H1 (cell line): ENCODE measurements at regions not wholly inside any gene's neighbourhood (a gene's known extent, or its start where the extent isn't known, plus 50 kb on each side); places are given as distances from the start of the nearest gene placed in this dataset.
A peak's percentile ranks its signal among the peaks of the same experiment; 100 is the strongest.

Experiments
- CTCF ChIA-PET: fragments of 300-600 bp; sonication (Branson Sonifier 250); formaldehyde crosslinking; loops from one replicate; lab custom pipeline; 2021; ENCODE audit not compliant: partially characterized antibody; lab: Charles Lee
- POLR2A ChIA-PET: fragments of 300-600 bp; sonication (Branson Sonifier 250); formaldehyde crosslinking; loops from one replicate; lab custom pipeline; 2021; ENCODE audit warnings: inconsistent platforms; ENCODE audit not compliant: partially characterized antibody; lab: Charles Lee
- DNase-seq, 2 experiments: peaks; one replicate each; pipeline versions ENCODE4 v3.0.0 to v3.0.0-alpha.2; 2010 to 2022; ENCODE audit warnings: low spot score in 2 of 2, low read depth in 1 of 2, mixed read lengths in 1 of 2
- FAIRE-seq: peaks from 2 replicates; lab custom pipeline; 2011; peaks lifted over from hg19 to GRCh38; lab: Jason Lieb, UNC
- H2AFZ ChIP-seq: 2 replicates; pipeline ENCODE4 v1.8.1; 2012; ENCODE audit warnings: low read length, inconsistent platforms
- H2AK5ac ChIP-seq: 2 replicates; pipeline ENCODE4 v1.6.1; 2013; ENCODE audit warnings: low read depth, low read length
- H2BK120ac ChIP-seq: replicated peaks from 2 replicates; pipeline ENCODE3; 2013; ENCODE audit warnings: low read depth, low read length, inconsistent platforms
- H2BK12ac ChIP-seq: 2 replicates; pipeline ENCODE4 v1.6.1; 2013; ENCODE audit warnings: low read depth, low read length
- H2BK15ac ChIP-seq: 2 replicates; pipeline ENCODE4 v1.6.1; 2013; ENCODE audit warnings: low read length
- H2BK20ac ChIP-seq: 2 replicates; pipeline ENCODE4 v1.6.1; 2013; ENCODE audit warnings: low read length
- H2BK5ac ChIP-seq: 2 replicates; pipeline ENCODE4 v1.6.1; 2013; ENCODE audit warnings: low read depth, low read length
- H3K14ac ChIP-seq: 2 replicates; pipeline ENCODE4 v1.6.1; 2013; ENCODE audit warnings: inconsistent platforms; ENCODE audit not compliant: insufficient read length
- H3K18ac ChIP-seq: 2 replicates; pipeline ENCODE4 v1.6.1; 2013; ENCODE audit warnings: low read length; ENCODE audit errors: extremely low read depth
- H3K23ac ChIP-seq: 2 replicates; pipeline ENCODE4 v1.6.1; 2013; ENCODE audit warnings: inconsistent platforms; ENCODE audit not compliant: insufficient read length
- H3K23me2 ChIP-seq: 2 replicates; pipeline ENCODE4 v1.6.1; 2013; ENCODE audit warnings: low read depth, low read length
- H3K27ac ChIP-seq: 2 replicates; pipeline ENCODE4 v1.6.1; 2011; ENCODE audit warnings: low read depth, low read length, inconsistent platforms
- H3K27me3 ChIP-seq, 4 experiments: replicated peaks in 1 of 4; 1 replicate in 1 of 4; 2 replicates in 3 of 4; pipeline versions ENCODE4 v1.6.1 to v1.8.1; 2011 to 2013; ENCODE audit warnings: low read length in 3 of 4, mild to moderate bottlenecking in 3 of 4, inconsistent platforms in 2 of 4, mixed read lengths in 2 of 4, moderate library complexity in 1 of 4; ENCODE audit not compliant: control insufficient read depth in 3 of 4, insufficient read depth in 3 of 4; ENCODE audit errors: extremely low read depth in 1 of 4
- H3K36me3 ChIP-seq, 4 experiments: 2 replicates each; pipeline versions ENCODE4 v1.6.1 to v1.8.1; 2011 to 2013; ENCODE audit warnings: mild to moderate bottlenecking in 4 of 4, low read length in 3 of 4, moderate library complexity in 2 of 4, control low read depth in 1 of 4, inconsistent platforms in 1 of 4; ENCODE audit not compliant: insufficient read depth in 4 of 4, control insufficient read depth in 2 of 4
- H3K4ac ChIP-seq: replicated peaks from 2 replicates; pipeline ENCODE3; 2013; ENCODE audit warnings: low read length, low read depth, mixed read lengths, inconsistent platforms; ENCODE audit not compliant: insufficient read length
- H3K4me1 ChIP-seq, 4 experiments: replicated peaks in 1 of 4; 1 replicate in 1 of 4; 2 replicates in 3 of 4; pipeline versions ENCODE4 v1.6.1 to v1.8.1; 2011 to 2013; ENCODE audit warnings: low read length in 3 of 4, inconsistent platforms in 2 of 4, mixed read lengths in 1 of 4; ENCODE audit not compliant: insufficient read depth in 4 of 4, control insufficient read depth in 3 of 4
- H3K4me2 ChIP-seq, 2 experiments: 2 replicates each; pipeline versions ENCODE4 v1.6.1 to v1.8.1; 2011 to 2013; ENCODE audit warnings: low read depth in 2 of 2, low read length in 2 of 2, control low read depth in 1 of 2, inconsistent platforms in 1 of 2, mild to moderate bottlenecking in 1 of 2; ENCODE audit not compliant: insufficient read depth in 1 of 2
- H3K4me3 ChIP-seq, 4 experiments: fragments of 200-600, 300-600 bp in 1 of 4; sonication (generic), shearing (Covaris generic), sonication (Bioruptor Twin) in 1 of 4; 2 replicates each; pipeline versions ENCODE4 v1.5.1 to v1.8.1; 2011 to 2016; ENCODE audit warnings: low read length in 4 of 4, low read depth in 3 of 4, control low read depth in 2 of 4, inconsistent platforms in 2 of 4, mild to moderate bottlenecking in 2 of 4, mixed read lengths in 1 of 4, moderate library complexity in 1 of 4; ENCODE audit not compliant: insufficient read depth in 2 of 4; ENCODE audit errors: extremely low read depth in 1 of 4
- H3K56ac ChIP-seq: replicated peaks from 2 replicates; pipeline ENCODE3; 2013; ENCODE audit warnings: low read depth, mild to moderate bottlenecking, mixed read lengths, low read length, inconsistent platforms; ENCODE audit not compliant: insufficient read length
- H3K79me1 ChIP-seq: 2 replicates; pipeline ENCODE4 v1.6.1; 2013; ENCODE audit warnings: low read depth, low read length, control low read depth
- H3K79me2 ChIP-seq, 2 experiments: 2 replicates each; pipeline versions ENCODE4 v1.6.1 to v1.8.1; 2012 to 2013; ENCODE audit warnings: low read length in 2 of 2, mild to moderate bottlenecking in 2 of 2, inconsistent platforms in 1 of 2; ENCODE audit not compliant: insufficient read depth in 2 of 2, control insufficient read depth in 1 of 2
- H3K9ac ChIP-seq, 4 experiments: replicated peaks in 1 of 4; 1 replicate in 1 of 4; 2 replicates in 3 of 4; pipeline versions ENCODE4 v1.6.1 to v1.8.1; 2011 to 2013; ENCODE audit warnings: low read depth in 3 of 4, low read length in 3 of 4, control low read depth in 2 of 4, mild to moderate bottlenecking in 2 of 4, moderate library complexity in 2 of 4, inconsistent platforms in 1 of 4; ENCODE audit errors: extremely low read depth in 1 of 4
- H3K9me3 ChIP-seq, 2 experiments: 2 replicates each; pipeline versions ENCODE4 v1.6.1 to v1.8.1; 2012 to 2013; ENCODE audit warnings: mild to moderate bottlenecking in 2 of 2, moderate library complexity in 2 of 2, control low read depth in 1 of 2, inconsistent platforms in 1 of 2, low read depth in 1 of 2, low read length in 1 of 2, mixed read lengths in 1 of 2; ENCODE audit not compliant: insufficient read depth in 2 of 2
- H4K20me1 ChIP-seq, 2 experiments: replicated peaks in 1 of 2; 2 replicates each; pipeline versions ENCODE3 to v1.8.1; 2011 to 2013; ENCODE audit warnings: inconsistent platforms in 2 of 2, low read length in 2 of 2, mild to moderate bottlenecking in 1 of 2; ENCODE audit not compliant: insufficient read depth in 2 of 2, control insufficient read depth in 1 of 2
- H4K5ac ChIP-seq: 2 replicates; pipeline ENCODE4 v1.6.1; 2013; ENCODE audit warnings: low read length, low read depth, mixed read lengths, inconsistent platforms; ENCODE audit not compliant: insufficient read length
- H4K8ac ChIP-seq: 2 replicates; pipeline ENCODE4 v1.8.0; 2013; ENCODE audit warnings: mild to moderate bottlenecking, moderate library complexity, low read length, inconsistent platforms; ENCODE audit not compliant: insufficient read depth; ENCODE audit errors: extremely low read depth
- H4K91ac ChIP-seq: replicated peaks from 2 replicates; pipeline ENCODE3; 2013; ENCODE audit warnings: low read length, mixed read lengths, inconsistent platforms; ENCODE audit not compliant: insufficient read length
- BCL11A ChIP-seq, 2 experiments: IDR thresholded peaks; one replicate each; pipeline ENCODE4 v1.6.1; 2011; ENCODE audit warnings: low read depth in 2 of 2, low read length in 2 of 2, mild to moderate bottlenecking in 2 of 2
- CHD2 ChIP-seq: IDR thresholded peaks from 2 replicates; pipeline ENCODE4 v1.6.1; 2012; ENCODE audit warnings: low read length, improper control_type of control experiment
- CTBP2 ChIP-seq: IDR thresholded peaks from 2 replicates; pipeline ENCODE4 v1.7.0; 2011; ENCODE audit warnings: borderline replicate concordance, mild to moderate bottlenecking, moderate library complexity, mixed read lengths, low read length; ENCODE audit not compliant: insufficient read depth, insufficient read length
- E2F6 ChIP-seq: IDR thresholded peaks from 2 replicates; pipeline ENCODE4 v1.6.1; 2012; ENCODE audit warnings: inconsistent platforms
- EZH2 ChIP-seq: fragments of 200-600 bp; sonication (generic); IDR thresholded peaks from 2 replicates; pipeline ENCODE4 v1.7.1; 2012; ENCODE audit warnings: low read depth, mild to moderate bottlenecking, moderate library complexity, low read length, inconsistent platforms; ENCODE audit not compliant: severe bottlenecking
- GABPA ChIP-seq: IDR thresholded peaks from 2 replicates; pipeline ENCODE4 v1.6.1; 2011; ENCODE audit warnings: mild to moderate bottlenecking, low read length, moderate library complexity, borderline replicate concordance; ENCODE audit not compliant: insufficient read depth
- JUN ChIP-seq: IDR thresholded peaks from 2 replicates; pipeline ENCODE4 v1.6.1; 2011; ENCODE audit warnings: low read depth, mild to moderate bottlenecking, improper control_type of control experiment, low read length
- JUND ChIP-seq: IDR thresholded peaks from 2 replicates; pipeline ENCODE4 v1.6.1; 2011; ENCODE audit warnings: mild to moderate bottlenecking, improper control_type of control experiment, low read length
- KDM1A ChIP-seq: fragments of 200-600, 300-600 bp; sonication (generic); IDR thresholded peaks from 2 replicates; pipeline ENCODE4 v1.7.1; 2016; ENCODE audit warnings: mild to moderate bottlenecking, low read length, borderline replicate concordance
- KDM4A ChIP-seq: IDR thresholded peaks from one replicate; pipeline ENCODE4 v1.7.1; 2012; ENCODE audit warnings: low read depth, mild to moderate bottlenecking, moderate library complexity, low read length, inconsistent platforms; ENCODE audit not compliant: severe bottlenecking
- WGBS, 2 experiments: shearing (Covaris generic) in 1 of 2; methylation state at CpG; one replicate each; pipeline versions ENCODE4 v1.1.6 to v1.1.7; 2013 to 2015; ENCODE audit warnings: low lambda C conversion rate in 2 of 2, mixed read lengths in 2 of 2, inconsistent platforms in 1 of 2, low coverage in 1 of 2, missing lambda C conversion rate in 1 of 2; ENCODE audit not compliant: insufficient replicate concordance in 2 of 2, insufficient coverage in 1 of 2, insufficient read length in 1 of 2; ENCODE audit errors: extremely low coverage in 1 of 2, missing lambda C conversion rate in 1 of 2; 5-methylcytosine and 5-hydroxymethylcytosine counted together

GRCh38 chr10:78993261-78993945 is 75.4 kb upstream of the ZMIZ1 start:
- no peak overlapping the region for H2BK12ac ChIP-seq
- H3K56ac ChIP-seq, result no peak overlapping the region
- POLR2A ChIA-PET, result no interaction called here
- H3K79me1 ChIP-seq, result no peaks in the 10 kb centered on the region
- H3K9ac ChIP-seq, result no peak overlapping the region
- no peak overlapping the region for H3K4ac ChIP-seq
- no peaks in the 10 kb centered on the region for H3K79me2 ChIP-seq
- no peak overlapping the region for H2BK20ac ChIP-seq
- no peaks in the 10 kb centered on the region for H4K20me1 ChIP-seq
- H3K27me3 ChIP-seq, result no peaks in the 10 kb centered on the region; a peak in 1 of 7 replicates
- TF ChIP-seq KDM4A (no peak), CHD2 (no peak), KDM1A (no peak), BCL11A (IDR thresholded peaks at IDR 0.05; ENCODE audit: low read depth in 2 of 2, low read length in 2 of 2) (no peak), CTBP2 (no peak), GABPA (no peak), JUND (no peak), E2F6 (no peak), EZH2 (no peak), JUN (no peak)
- CTCF ChIA-PET, result interaction anchor here (0.6 kb wide), 1 partner anchor 1045 kb away, joined by 3 read pairs; no protein-coding TSS in a partner anchor
- no peak overlapping the region for H3K4me3 ChIP-seq
- H3K23ac ChIP-seq, result no peak overlapping the region
- peaks cover 0 to 5% (median 2%) of the 10 kb centered on the region in 4 experiments; a peak in 3 of 7 replicates for H3K4me1 ChIP-seq
- H2BK5ac ChIP-seq, result 0 out of 2 replicates have a peak overlapping the region, but pooled peaks have one; percentile 18
- H3K14ac ChIP-seq, result no peak overlapping the region
- H3K4me2 ChIP-seq, result no peak overlapping the region
- no peak overlapping the region for H4K8ac ChIP-seq
- no peak overlapping the region for H4K5ac ChIP-seq
- no peak overlapping the region for H2AK5ac ChIP-seq
- H3K18ac ChIP-seq, result no peak overlapping the region
- H4K91ac ChIP-seq, result no peak overlapping the region
- no peaks in the 10 kb centered on the region for H3K9me3 ChIP-seq
- no peak for DNase-seq
- no peak overlapping the region for H2AFZ ChIP-seq
- 80% methylated on average over 9 of the region's 10 CpGs; no CpG with 5 or more reads in 1 of the 2 experiments for WGBS, 2 experiments
- no peak overlapping the region for H3K27ac ChIP-seq
- no peak overlapping the region for H2BK120ac ChIP-seq
- no peak for FAIRE-seq
- no peaks in the 10 kb centered on the region for H3K36me3 ChIP-seq
- no peaks in the 10 kb centered on the region for H3K23me2 ChIP-seq
- no peak overlapping the region for H2BK15ac ChIP-seq
